GM10266 (cell line): ENCODE measurements at regions not wholly inside any gene's neighbourhood (a gene's known extent, or its start where the extent isn't known, plus 50 kb on each side); places are given as distances from the start of the nearest gene placed in this dataset.

ENCODE experiments used
- DNase-seq: peaks from one replicate; pipeline ENCODE4 v3.0.0; 2012; ENCODE audit errors: extremely low spot score
- TF ChIP-seq, protein P1 (sequence below): IDR thresholded peaks from 2 replicates; pipeline ENCODE4 v1.5.1; 2012; ENCODE audit warnings: mild to moderate bottlenecking, low read depth; ENCODE audit not compliant: control insufficient read depth, insufficient read depth; ENCODE audit errors: missing control alignments

DNA sequence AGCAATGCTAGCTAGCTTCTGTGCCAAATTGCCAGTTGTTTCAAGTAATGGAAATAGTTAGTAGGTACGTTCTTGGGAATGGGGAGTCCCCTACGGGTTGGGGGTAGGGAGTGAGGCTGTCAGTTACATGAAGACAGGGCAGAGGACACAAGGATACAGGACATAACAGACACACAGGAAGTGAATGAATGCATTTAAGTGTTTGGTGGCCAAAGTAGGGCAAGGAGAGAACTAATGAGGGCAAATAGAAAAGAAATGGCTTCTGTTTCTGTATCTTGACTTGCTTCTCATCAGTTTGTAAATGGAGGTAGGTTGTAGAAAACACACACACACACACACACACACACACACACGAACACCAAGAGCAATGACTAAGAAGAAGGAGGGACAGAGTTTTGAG is 142.2 kb downstream of the S1PR1 start:
- DNase-seq, result no peak
- TF ChIP-seq, protein P1, sequence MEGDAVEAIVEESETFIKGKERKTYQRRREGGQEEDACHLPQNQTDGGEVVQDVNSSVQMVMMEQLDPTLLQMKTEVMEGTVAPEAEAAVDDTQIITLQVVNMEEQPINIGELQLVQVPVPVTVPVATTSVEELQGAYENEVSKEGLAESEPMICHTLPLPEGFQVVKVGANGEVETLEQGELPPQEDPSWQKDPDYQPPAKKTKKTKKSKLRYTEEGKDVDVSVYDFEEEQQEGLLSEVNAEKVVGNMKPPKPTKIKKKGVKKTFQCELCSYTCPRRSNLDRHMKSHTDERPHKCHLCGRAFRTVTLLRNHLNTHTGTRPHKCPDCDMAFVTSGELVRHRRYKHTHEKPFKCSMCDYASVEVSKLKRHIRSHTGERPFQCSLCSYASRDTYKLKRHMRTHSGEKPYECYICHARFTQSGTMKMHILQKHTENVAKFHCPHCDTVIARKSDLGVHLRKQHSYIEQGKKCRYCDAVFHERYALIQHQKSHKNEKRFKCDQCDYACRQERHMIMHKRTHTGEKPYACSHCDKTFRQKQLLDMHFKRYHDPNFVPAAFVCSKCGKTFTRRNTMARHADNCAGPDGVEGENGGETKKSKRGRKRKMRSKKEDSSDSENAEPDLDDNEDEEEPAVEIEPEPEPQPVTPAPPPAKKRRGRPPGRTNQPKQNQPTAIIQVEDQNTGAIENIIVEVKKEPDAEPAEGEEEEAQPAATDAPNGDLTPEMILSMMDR, result no peak

DNA sequence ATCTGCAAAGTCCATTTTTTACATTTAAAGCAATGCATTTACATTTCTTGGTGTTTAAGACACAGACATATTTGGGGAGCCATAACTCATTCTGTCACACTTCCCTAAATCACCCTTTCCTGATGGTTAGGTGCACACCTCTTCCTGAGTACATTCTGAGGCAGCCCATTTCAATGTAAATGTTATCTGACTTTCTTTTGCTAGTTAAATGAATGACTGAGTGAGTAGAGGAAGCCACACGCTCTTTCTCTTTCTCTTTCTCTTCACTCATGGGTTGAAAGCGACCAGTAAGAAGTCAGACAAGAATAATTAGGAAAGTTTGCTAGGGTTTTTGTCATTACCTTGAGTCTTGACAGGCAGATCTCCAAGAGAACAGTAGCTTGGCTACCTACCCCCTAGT is 143.1 kb downstream of the S1PR1 start:
- DNase-seq, result peak; percentile 19
- TF ChIP-seq, protein P1, result no peak

DNA sequence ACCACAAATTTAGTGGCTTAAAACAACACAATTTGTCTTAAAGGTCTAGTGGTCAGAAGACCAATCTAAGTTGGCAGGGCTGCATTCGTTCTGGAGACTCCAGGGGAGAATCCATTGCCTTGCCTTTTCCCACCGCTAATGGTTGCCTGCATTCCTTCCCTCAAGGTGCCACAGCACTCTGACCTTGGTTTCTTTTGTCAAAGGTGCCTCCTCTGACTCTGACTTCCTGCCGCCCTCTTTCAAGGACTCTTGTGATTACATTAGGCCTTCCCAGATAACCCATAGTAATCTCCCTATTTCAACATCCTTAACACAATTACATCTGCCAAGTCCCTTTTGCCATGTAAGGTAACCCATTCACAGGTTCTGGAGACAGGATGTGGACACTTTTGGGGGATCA is 145.3 kb downstream of the S1PR1 start:
- TF ChIP-seq, protein P1, result no peak
- DNase-seq, result no peak

DNA sequence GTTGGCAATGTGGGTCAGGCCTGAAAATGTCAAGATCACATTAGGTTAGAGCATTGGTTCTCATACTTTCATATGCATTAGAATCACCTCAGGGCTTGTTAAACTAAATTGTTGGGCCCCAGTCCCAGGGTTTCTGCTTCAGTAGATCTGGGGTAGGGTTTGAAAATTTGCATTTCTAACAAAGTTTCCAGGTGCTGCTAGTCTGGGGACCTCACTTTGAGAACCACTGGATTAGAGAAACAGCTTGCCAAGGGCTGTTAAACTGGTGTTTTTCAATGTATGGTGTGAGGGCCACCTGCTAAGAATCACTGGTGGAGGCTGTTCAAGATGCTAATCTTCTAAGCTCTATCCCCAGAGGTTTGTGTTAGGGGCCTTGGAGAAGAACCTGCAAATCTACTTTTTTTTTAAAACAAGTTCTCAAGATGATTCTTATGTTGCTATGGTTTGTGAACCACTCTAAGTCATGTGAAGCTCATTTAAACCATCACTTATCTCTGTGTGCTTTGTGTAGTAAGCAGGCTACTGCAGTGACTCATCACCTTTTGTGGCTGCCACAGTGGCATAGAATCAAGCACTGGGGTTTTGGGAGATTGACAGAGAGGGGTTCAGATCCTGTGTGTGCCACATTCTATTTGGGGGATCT is 152.2 kb downstream of the S1PR1 start:
- DNase-seq, result peak; percentile 32
- TF ChIP-seq, protein P1, result no peak

DNA sequence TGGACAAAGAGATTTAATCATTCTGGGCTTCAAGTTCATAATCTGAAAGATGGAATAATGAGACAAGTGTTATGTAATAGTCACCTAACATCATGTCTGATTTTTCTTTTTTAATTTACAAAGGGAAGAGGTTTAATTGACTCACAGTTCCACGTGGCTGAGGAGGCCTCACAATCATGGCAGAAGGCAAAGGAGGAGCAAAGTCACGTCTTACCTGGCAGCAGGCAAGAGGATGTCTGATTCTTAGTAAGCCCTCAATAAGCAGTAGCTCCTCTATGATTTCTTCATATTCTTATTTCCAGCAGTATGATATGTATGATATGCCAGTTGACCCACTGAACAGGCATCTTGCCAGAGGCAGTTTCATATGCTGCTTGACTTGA is 152.7 kb downstream of the S1PR1 start:
- DNase-seq, result no peak
- TF ChIP-seq, protein P1, result no peak

DNA sequence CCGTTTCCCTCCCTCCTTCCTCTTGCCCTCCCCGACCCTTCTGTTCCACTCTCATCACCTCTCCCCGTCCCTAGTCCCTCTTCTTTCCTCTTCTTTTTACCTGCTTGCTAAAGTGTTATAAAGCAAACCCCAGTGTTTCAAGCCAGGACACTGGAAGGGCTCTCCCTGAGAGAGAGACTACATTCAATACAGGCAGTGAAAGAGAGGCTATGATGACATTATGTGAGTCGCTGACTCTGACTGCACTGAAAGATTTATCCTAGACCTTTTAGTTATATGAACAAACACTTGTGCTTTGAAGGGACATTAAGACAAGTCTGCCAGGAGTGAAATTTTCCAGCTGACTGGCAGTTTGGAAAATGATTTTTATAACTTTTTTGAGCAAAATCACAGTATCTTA is 155.7 kb downstream of the S1PR1 start:
- DNase-seq, result no peak
- TF ChIP-seq, protein P1, result no peak

- TF ChIP-seq, protein P1, result no peak
Observed at GRCh38 chr1:101394041-101394440, 157.2 kb downstream of the S1PR1 start.

More at GRCh38 chr1:101394041-101394440, 157.2 kb downstream of the S1PR1 start:
- no peak for DNase-seq
